Dedifferentiated amniotic fluid mesenchymal stem cell (primary cell): ENCODE measurements at regions not wholly inside any gene's neighbourhood (a gene's known extent, or its start where the extent isn't known, plus 50 kb on each side); places are given as distances from the start of the nearest gene placed in this dataset.

ENCODE experiments used
- DNase-seq: peaks from one replicate; pipeline ENCODE4 v3.0.0-alpha.2; 2016; ENCODE audit errors: extremely low spot score

DNA sequence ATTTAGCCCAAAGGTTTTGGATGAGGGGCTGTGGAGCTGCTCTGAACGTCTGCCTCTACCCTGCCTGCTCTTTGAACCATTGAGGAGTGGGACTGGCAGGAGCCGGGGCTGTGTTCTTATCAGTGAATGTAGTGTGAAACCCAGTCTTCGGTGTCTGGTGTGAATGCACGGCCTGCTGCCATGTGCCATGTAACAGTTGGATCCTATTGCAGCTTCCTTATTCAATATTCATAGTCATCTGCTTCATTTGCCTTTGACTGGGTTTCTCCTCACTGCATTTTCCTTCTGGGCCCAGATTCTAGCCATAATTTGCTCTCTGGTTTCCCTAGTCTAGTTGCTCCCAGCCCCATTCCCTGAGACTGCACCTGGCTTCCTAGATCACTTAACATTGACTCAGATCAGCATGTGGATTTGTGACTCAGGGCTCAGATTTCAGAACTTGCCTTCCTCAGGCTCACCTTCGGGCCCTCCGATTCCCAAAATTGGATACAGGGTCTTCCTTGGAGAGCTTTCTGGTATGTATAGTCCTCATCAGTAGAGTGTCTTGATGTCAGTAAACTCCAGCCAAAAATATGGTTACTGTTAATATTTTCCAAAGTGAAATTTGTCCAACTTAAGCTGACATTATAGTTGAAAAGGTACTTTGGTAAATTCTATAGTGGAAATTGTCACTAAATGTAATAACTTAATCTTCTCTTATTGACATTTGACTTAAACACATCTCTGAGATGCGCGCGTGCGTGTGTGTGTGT lies 94.0 kb upstream of the DDIT4L start:
- no peak for DNase-seq

DNA sequence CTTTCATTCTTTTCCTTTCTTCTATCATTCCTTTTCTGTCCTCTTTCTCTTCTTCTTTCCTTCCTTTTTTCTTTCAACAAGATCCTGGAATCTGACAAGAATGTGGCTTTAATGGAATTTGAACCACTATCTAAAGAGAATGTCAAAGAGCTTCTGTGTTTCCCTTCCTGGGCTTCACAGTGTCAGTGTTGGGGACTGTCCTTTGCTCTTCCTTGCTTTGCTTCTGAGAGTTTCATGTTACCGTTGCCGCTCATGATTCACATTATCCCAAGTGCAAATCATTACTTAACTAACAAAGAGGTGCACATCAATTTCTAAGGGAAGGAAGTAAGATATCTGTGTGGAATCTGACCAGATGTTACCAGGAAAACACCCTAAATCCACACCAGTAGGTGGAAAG lies 90.5 kb upstream of the DDIT4L start:
- DNase-seq: no peak

DNA sequence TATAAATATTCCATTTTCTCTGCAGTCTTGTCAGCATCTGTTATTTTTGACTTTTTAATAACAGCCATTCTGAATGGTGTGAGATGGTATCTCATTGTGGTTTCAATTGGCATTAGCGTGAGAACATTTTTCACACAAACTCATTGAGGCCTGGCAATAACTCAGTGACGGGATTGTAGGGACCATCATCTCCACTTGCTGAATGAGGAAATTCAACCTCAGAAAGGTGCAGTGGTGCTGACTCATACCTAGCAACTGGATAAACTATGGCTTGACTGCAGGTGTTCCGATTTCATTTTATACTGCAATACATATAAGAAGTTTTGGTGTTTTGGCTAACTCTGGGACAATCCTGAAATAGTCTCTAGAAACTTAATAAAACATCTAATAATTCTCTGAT lies 88.3 kb upstream of the DDIT4L start:
- no peak for DNase-seq

DNA sequence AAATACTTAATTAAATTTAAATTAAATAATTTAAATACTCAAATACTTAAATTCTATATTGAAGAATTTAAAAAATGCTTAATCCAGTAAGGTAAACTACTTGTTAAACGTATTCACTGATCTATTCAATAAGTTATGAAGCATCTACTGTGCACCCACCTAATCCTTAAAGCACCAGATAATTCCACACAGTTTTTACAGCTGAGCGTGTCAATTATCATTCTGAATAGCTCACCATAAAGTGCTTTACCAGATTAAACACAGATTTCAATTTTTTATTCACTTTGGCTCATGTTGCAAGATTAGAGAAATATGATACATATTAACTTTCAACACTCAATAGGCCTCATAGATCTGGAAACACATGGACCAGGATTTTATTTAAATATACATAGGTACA lies 79.2 kb upstream of the DDIT4L start:
- DNase-seq: no peak

DNA sequence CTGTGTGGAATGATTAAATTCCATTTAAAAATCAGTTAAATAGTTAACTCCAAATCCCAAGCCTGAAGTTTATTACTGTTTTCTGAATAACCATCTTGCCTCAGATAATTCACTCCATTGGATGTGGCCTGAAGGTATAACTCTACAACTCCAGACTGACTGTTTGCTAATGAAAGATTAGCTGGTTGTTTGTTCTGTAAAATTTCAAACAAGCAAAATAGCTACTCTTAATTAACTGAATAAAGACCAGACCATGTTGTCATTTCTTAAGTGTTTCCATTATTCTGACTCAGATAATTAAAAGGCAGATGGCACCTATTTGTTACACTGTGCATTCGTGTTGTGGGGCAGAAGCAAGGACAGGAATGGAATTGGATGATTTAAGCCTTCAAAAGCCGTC lies 78.5 kb upstream of the DDIT4L start:
- DNase-seq: no peak

DNA sequence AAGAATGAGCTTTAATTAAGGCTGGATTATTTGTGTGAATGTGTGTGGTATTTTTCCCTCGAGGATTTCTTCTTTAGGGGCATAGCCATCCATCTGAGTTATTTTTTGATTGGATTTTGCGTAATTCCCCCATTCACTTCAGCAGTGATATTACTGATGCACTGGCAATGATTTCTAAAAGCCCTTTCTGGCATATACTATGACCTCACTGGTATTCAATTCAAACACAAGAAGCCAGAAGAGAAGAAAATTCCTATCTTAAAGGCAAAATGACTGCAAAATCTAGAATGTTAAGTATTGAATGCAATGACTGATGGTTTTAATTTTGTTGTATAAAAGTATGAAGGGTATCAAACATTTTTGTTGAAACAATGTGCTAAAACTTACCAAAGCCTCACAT lies 71.1 kb upstream of the DDIT4L start:
- no peak for DNase-seq

DNA sequence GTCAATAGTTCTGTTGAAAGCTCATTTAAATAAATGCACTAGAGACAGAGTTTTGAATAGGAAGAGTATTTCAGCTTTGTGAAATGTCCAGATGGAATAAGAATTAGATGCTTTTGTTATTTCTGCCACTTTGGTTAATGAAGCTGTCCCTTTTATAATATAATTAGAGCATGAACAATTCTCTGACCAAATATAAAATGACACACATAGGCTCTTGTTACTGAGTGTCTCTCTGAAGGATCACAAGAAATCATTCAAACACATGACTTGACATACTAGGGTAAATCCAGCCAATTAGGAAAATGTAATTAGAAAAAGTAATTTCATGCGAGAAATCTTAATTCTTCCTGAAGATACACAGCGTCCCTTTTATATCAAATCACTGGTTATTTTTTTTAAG lies 68.4 kb upstream of the DDIT4L start:
- DNase-seq: no peak

DNA sequence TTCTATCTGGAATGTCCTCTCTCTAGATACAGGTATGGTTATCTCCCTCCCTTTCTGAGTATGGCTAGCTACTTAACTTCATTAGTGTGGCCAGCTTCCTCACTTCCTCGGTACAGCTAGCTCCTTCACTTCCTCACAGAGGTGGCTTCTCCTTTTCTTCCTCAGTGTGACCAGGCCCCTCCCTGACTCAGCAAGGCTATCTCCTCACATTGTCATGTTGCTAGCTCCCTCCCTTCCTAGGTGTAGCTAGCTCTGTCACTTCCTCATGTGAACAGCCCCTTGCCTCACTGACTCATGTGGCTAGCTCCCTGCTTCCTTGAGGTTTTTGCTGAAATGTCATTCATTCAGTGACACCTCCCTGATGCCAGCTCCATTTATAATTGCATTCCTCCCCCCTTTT lies 67.3 kb upstream of the DDIT4L start:
- DNase-seq: no peak

DNA sequence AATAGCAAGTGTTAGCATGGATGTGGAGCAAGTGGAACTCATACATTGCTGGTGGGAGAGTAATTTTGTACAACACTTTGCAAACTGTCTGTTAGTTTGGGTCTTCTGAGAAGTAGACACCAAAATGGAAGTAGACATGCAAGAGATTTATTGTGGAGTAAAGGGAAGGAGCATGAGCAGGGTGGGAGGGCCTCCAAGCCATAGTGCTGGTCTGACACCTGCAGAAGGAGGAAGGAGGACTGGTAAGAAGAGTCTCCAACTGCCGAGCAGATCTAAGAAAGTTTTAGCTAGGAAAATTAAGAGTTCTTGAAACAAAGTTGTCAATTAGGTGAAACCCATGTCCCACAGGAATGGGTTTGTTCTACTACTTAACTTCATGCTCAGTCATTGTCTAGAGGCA lies 64.0 kb upstream of the DDIT4L start:
- DNase-seq: no peak

DNA sequence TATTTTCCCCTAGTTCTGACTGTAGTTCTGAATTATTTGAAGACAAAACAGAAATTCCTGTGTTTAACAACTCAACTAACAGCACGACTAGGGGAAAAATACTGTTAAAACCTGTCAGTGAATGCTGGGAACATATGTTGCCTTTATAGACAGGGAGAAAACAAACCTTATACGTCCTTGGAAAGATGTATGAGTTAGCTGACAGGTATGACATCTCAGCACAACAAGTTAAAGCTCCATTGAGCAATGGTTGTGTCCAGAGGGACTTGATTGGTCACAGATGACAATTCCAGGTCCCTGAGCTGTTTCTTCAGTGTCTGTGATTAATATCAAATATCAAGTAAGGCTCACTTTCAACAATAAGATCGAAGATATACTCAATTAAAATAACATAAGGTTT lies 58.2 kb upstream of the DDIT4L start:
- no peak for DNase-seq

DNA sequence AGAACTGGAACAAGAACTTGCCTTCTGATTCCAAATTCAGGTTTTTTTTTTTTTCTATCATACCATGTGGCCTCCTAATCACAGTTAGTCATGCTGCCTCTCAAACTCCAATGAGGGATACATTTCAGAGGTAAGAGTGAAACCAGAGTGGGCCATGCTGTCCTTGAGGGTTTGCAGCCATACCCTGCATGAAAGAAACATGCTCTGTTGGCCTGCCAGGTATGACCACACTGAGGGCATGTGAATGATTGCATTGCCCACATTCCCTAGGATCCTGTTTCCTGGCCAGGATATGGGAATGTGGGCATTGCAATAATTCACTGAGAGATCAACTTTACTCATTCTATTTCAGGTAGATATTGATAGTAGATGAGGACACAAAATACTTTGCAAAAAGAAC lies 56.4 kb upstream of the DDIT4L start:
- no peak for DNase-seq

DNA sequence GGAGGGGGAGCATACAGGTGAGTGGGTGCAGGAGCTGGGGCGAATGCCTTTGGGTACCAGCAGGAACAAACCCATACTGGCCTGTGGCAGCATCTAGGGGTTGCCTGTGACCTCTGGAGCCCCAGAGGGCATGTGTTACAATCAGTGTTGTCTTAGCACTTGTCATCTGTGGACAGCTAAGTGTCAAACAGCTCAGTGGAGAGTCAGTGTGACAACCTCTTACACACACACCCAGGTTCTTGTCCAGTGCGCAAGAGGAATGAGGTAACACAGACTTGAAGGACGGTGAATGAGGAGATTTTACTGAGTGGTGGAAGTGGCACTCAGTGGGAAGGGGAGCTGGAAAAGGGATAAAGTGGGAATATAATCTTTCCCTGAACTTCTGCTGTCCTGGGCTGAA lies 54.1 kb upstream of the DDIT4L start:
- no peak for DNase-seq
